Cardiac muscle cell (in vitro differentiated cells and primary cell): ENCODE measurements at regions not wholly inside any gene's neighbourhood (a gene's known extent, or its start where the extent isn't known, plus 50 kb on each side); places are given as distances from the start of the nearest gene placed in this dataset.

Source experiments
- DNase-seq, 2 donors: peaks; one replicate each; pipeline versions ENCODE4 v3.0.0 to v3.0.0-alpha.2; 2010 to 2017; ENCODE audit warnings: low read depth in 1 of 2, low spot score in 1 of 2
- H3K27ac ChIP-seq: fragments of 200-600 bp; sonication (generic); 2 replicates; pipeline ENCODE4 v1.5.1; 2016
- H3K27me3 ChIP-seq: fragments of 200-600 bp; sonication (generic); 2 replicates; pipeline ENCODE4 v1.6.0; 2016; ENCODE audit warnings: control low read depth
- H3K36me3 ChIP-seq: fragments of 200-600 bp; sonication (generic); 2 replicates; pipeline ENCODE4 v1.5.1; 2016; ENCODE audit warnings: control low read depth
- H3K4me1 ChIP-seq: fragments of 200-600 bp; sonication (generic); 2 replicates; pipeline ENCODE4 v1.8.1; 2017; ENCODE audit warnings: low read depth, mild to moderate bottlenecking, mixed run types
- H3K4me3 ChIP-seq: fragments of 200-600 bp; sonication (generic); 2 replicates; pipeline ENCODE4 v1.5.1; 2016; ENCODE audit warnings: mild to moderate bottlenecking
- H3K9me3 ChIP-seq: fragments of 200-600 bp; sonication (generic); 2 replicates; pipeline ENCODE4 v1.5.1; 2017; ENCODE audit warnings: low read depth, mild to moderate bottlenecking, control low read depth
- CTCF ChIP-seq: IDR thresholded peaks from 2 replicates; pipeline ENCODE4 v1.5.1; 2012; ENCODE audit warnings: low read depth, mild to moderate bottlenecking, low read length

DNA sequence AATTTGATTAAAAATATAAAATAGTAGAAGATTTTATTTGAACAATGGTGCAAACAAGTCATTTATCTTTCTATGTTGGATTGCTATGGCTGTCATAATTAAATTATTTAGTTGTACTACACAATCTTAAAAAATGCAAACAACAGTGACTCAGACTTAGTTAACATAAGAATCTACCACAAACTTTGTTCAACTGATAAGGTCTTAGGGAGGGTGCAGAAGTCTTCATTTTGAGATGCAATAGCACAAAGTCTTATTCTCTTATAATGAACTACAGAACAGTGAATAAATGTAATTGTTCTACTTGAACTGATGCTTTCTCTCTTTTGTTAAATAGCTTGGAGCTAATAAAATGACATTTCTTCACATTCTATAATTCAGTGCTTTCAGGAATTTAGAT lies 482.8 kb upstream of the NAALADL2 start:
- H3K4me1 ChIP-seq = no peaks in the 10 kb centered on the region
- H3K36me3 ChIP-seq = no peaks in the 10 kb centered on the region
- peak in 1 of 2 donors; percentile 43 for DNase-seq

GRCh38 chr3:174377096-174377495 lies 482.0 kb upstream of the NAALADL2 start:
- Histone ChIP-seq H3K27ac (no peak overlapping the region), H3K27me3 (no peaks in the 10 kb centered on the region), H3K4me3 (no peak overlapping the region), H3K9me3 (no peaks in the 10 kb centered on the region), H3K4me1 (no peaks in the 10 kb centered on the region), H3K36me3 (no peaks in the 10 kb centered on the region)
- DNase-seq = no peak
- TF ChIP-seq CTCF = no peak

More for the DNA sequence above, 482.8 kb upstream of the NAALADL2 start:
- Histone ChIP-seq H3K4me3 (no peak overlapping the region), H3K9me3 (no peaks in the 10 kb centered on the region), H3K27ac (no peak overlapping the region), H3K27me3 (no peaks in the 10 kb centered on the region)
- TF ChIP-seq CTCF = no peak

DNA sequence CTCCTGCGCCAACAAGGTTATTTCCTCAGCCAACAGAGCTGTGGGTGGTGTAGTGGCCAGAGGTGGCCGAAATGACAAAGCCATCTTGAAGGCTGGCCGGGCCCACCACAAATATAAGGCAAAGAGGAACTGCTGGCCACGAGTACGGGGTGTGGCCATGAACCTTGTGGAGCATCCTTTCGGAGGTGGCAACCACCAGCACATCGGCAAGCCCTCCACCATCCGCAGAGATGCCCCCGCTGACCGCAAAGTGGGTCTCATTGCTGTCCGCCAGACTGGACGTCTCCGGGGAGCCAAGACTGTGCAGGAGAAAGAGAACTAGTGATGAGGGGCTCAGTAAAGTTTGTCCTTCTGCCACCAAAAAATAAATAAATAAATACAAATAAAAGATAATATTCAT lies 481.4 kb upstream of the NAALADL2 start:
- Histone ChIP-seq H3K4me1 (no peaks in the 10 kb centered on the region), H3K4me3 (no peak overlapping the region), H3K36me3 (no peaks in the 10 kb centered on the region), H3K27me3 (no peaks in the 10 kb centered on the region), H3K9me3 (no peaks in the 10 kb centered on the region), H3K27ac (no peak overlapping the region)
- no peak for TF ChIP-seq CTCF
- no peak for DNase-seq

- no peak for DNase-seq
- Histone ChIP-seq H3K27me3 (no peaks in the 10 kb centered on the region), H3K4me1 (no peaks in the 10 kb centered on the region), H3K36me3 (no peaks in the 10 kb centered on the region), H3K9me3 (no peaks in the 10 kb centered on the region), H3K27ac (no peak overlapping the region), H3K4me3 (no peak overlapping the region)
- TF ChIP-seq CTCF = no peak
Measured at GRCh38 chr3:174382878-174383277, 476.3 kb upstream of the NAALADL2 start.

DNA sequence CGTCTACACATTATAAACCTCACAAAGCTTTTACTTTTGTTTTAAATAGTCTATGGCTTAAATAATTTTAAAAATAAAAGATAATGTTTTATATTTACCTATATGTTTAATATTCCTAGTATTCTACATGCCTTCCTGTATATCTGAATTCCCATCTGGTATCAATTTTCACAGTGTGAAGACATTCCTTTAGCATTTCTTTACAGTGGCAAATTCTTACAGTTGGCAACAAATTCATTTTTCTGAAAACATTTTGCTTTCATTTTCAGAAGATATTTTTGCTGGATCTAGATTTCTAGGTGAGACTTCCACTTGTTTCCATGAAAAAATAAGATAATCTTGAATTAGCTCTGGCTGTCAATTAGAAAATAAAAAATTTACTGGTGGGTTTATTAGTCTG lies 471.4 kb upstream of the NAALADL2 start:
- TF ChIP-seq CTCF = no peak
- no peaks in the 10 kb centered on the region for H3K9me3 ChIP-seq
- DNase-seq = no peak
- H3K27me3 ChIP-seq = no peaks in the 10 kb centered on the region
- no peaks in the 10 kb centered on the region for H3K4me1 ChIP-seq
- no peaks in the 10 kb centered on the region for H3K36me3 ChIP-seq
- no peak overlapping the region for H3K4me3 ChIP-seq
- no peak overlapping the region for H3K27ac ChIP-seq

DNA sequence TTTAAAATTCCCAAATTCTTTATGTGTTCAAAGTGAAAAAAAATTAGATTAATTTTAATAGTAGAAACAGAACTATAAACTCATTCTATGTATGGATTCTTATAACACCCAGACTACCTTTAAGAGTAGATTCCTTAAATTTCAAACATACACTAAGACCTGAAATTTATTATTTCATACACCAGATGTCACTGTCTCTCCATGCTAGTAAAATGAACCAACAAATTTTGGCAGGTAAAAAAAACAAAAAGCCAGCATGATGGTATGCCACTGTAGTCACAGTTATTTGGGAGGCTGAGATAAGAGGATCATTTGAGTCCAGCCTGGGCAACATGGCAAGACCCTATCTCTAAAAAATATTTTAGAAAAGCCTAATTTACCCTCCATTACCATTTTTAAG lies 461.3 kb upstream of the NAALADL2 start:
- Histone ChIP-seq H3K27me3 (no peaks in the 10 kb centered on the region), H3K9me3 (no peaks in the 10 kb centered on the region), H3K4me1 (no peaks in the 10 kb centered on the region), H3K27ac (no peak overlapping the region), H3K36me3 (no peaks in the 10 kb centered on the region), H3K4me3 (no peak overlapping the region)
- peak; percentile 36 for TF ChIP-seq CTCF
- DNase-seq = peak; percentile 3 to 69
